H1 (cell line): ENCODE measurements at regions not wholly inside any gene's neighbourhood (a gene's known extent, or its start where the extent isn't known, plus 50 kb on each side); places are given as distances from the start of the nearest gene placed in this dataset.

Source experiments
- CTCF ChIA-PET: fragments of 300-600 bp; sonication (Branson Sonifier 250); formaldehyde crosslinking; loops from one replicate; lab custom pipeline; 2021; ENCODE audit not compliant: partially characterized antibody; lab: Charles Lee
- POLR2A ChIA-PET: fragments of 300-600 bp; sonication (Branson Sonifier 250); formaldehyde crosslinking; loops from one replicate; lab custom pipeline; 2021; ENCODE audit warnings: inconsistent platforms; ENCODE audit not compliant: partially characterized antibody; lab: Charles Lee
- DNase-seq, 2 experiments: peaks; one replicate each; pipeline versions ENCODE4 v3.0.0 to v3.0.0-alpha.2; 2010 to 2022; ENCODE audit warnings: low spot score in 2 of 2, low read depth in 1 of 2, mixed read lengths in 1 of 2
- FAIRE-seq: peaks from 2 replicates; lab custom pipeline; 2011; peaks lifted over from hg19 to GRCh38; lab: Jason Lieb, UNC
- H2AFZ ChIP-seq: 2 replicates; pipeline ENCODE4 v1.8.1; 2012; ENCODE audit warnings: low read length, inconsistent platforms
- H2AK5ac ChIP-seq: 2 replicates; pipeline ENCODE4 v1.6.1; 2013; ENCODE audit warnings: low read depth, low read length
- H2BK120ac ChIP-seq: replicated peaks from 2 replicates; pipeline ENCODE3; 2013; ENCODE audit warnings: low read depth, low read length, inconsistent platforms
- H2BK12ac ChIP-seq: 2 replicates; pipeline ENCODE4 v1.6.1; 2013; ENCODE audit warnings: low read depth, low read length
- H2BK15ac ChIP-seq: 2 replicates; pipeline ENCODE4 v1.6.1; 2013; ENCODE audit warnings: low read length
- H2BK20ac ChIP-seq: 2 replicates; pipeline ENCODE4 v1.6.1; 2013; ENCODE audit warnings: low read length
- H2BK5ac ChIP-seq: 2 replicates; pipeline ENCODE4 v1.6.1; 2013; ENCODE audit warnings: low read depth, low read length
- H3K14ac ChIP-seq: 2 replicates; pipeline ENCODE4 v1.6.1; 2013; ENCODE audit warnings: inconsistent platforms; ENCODE audit not compliant: insufficient read length
- H3K18ac ChIP-seq: 2 replicates; pipeline ENCODE4 v1.6.1; 2013; ENCODE audit warnings: low read length; ENCODE audit errors: extremely low read depth
- H3K23ac ChIP-seq: 2 replicates; pipeline ENCODE4 v1.6.1; 2013; ENCODE audit warnings: inconsistent platforms; ENCODE audit not compliant: insufficient read length
- H3K23me2 ChIP-seq: 2 replicates; pipeline ENCODE4 v1.6.1; 2013; ENCODE audit warnings: low read depth, low read length
- H3K27ac ChIP-seq: 2 replicates; pipeline ENCODE4 v1.6.1; 2011; ENCODE audit warnings: low read depth, low read length, inconsistent platforms
- H3K27me3 ChIP-seq, 4 experiments: replicated peaks in 1 of 4; 1 replicate in 1 of 4; 2 replicates in 3 of 4; pipeline versions ENCODE4 v1.6.1 to v1.8.1; 2011 to 2013; ENCODE audit warnings: low read length in 3 of 4, mild to moderate bottlenecking in 3 of 4, inconsistent platforms in 2 of 4, mixed read lengths in 2 of 4, moderate library complexity in 1 of 4; ENCODE audit not compliant: control insufficient read depth in 3 of 4, insufficient read depth in 3 of 4; ENCODE audit errors: extremely low read depth in 1 of 4
- H3K36me3 ChIP-seq, 4 experiments: 2 replicates each; pipeline versions ENCODE4 v1.6.1 to v1.8.1; 2011 to 2013; ENCODE audit warnings: mild to moderate bottlenecking in 4 of 4, low read length in 3 of 4, moderate library complexity in 2 of 4, control low read depth in 1 of 4, inconsistent platforms in 1 of 4; ENCODE audit not compliant: insufficient read depth in 4 of 4, control insufficient read depth in 2 of 4
- H3K4ac ChIP-seq: replicated peaks from 2 replicates; pipeline ENCODE3; 2013; ENCODE audit warnings: low read length, low read depth, mixed read lengths, inconsistent platforms; ENCODE audit not compliant: insufficient read length
- H3K4me1 ChIP-seq, 4 experiments: replicated peaks in 1 of 4; 1 replicate in 1 of 4; 2 replicates in 3 of 4; pipeline versions ENCODE4 v1.6.1 to v1.8.1; 2011 to 2013; ENCODE audit warnings: low read length in 3 of 4, inconsistent platforms in 2 of 4, mixed read lengths in 1 of 4; ENCODE audit not compliant: insufficient read depth in 4 of 4, control insufficient read depth in 3 of 4
- H3K4me2 ChIP-seq, 2 experiments: 2 replicates each; pipeline versions ENCODE4 v1.6.1 to v1.8.1; 2011 to 2013; ENCODE audit warnings: low read depth in 2 of 2, low read length in 2 of 2, control low read depth in 1 of 2, inconsistent platforms in 1 of 2, mild to moderate bottlenecking in 1 of 2; ENCODE audit not compliant: insufficient read depth in 1 of 2
- H3K4me3 ChIP-seq, 4 experiments: fragments of 200-600, 300-600 bp in 1 of 4; sonication (generic), shearing (Covaris generic), sonication (Bioruptor Twin) in 1 of 4; 2 replicates each; pipeline versions ENCODE4 v1.5.1 to v1.8.1; 2011 to 2016; ENCODE audit warnings: low read length in 4 of 4, low read depth in 3 of 4, control low read depth in 2 of 4, inconsistent platforms in 2 of 4, mild to moderate bottlenecking in 2 of 4, mixed read lengths in 1 of 4, moderate library complexity in 1 of 4; ENCODE audit not compliant: insufficient read depth in 2 of 4; ENCODE audit errors: extremely low read depth in 1 of 4
- H3K56ac ChIP-seq: replicated peaks from 2 replicates; pipeline ENCODE3; 2013; ENCODE audit warnings: low read depth, mild to moderate bottlenecking, mixed read lengths, low read length, inconsistent platforms; ENCODE audit not compliant: insufficient read length
- H3K79me1 ChIP-seq: 2 replicates; pipeline ENCODE4 v1.6.1; 2013; ENCODE audit warnings: low read depth, low read length, control low read depth
- H3K79me2 ChIP-seq, 2 experiments: 2 replicates each; pipeline versions ENCODE4 v1.6.1 to v1.8.1; 2012 to 2013; ENCODE audit warnings: low read length in 2 of 2, mild to moderate bottlenecking in 2 of 2, inconsistent platforms in 1 of 2; ENCODE audit not compliant: insufficient read depth in 2 of 2, control insufficient read depth in 1 of 2
- H3K9ac ChIP-seq, 4 experiments: replicated peaks in 1 of 4; 1 replicate in 1 of 4; 2 replicates in 3 of 4; pipeline versions ENCODE4 v1.6.1 to v1.8.1; 2011 to 2013; ENCODE audit warnings: low read depth in 3 of 4, low read length in 3 of 4, control low read depth in 2 of 4, mild to moderate bottlenecking in 2 of 4, moderate library complexity in 2 of 4, inconsistent platforms in 1 of 4; ENCODE audit errors: extremely low read depth in 1 of 4
- H3K9me3 ChIP-seq, 2 experiments: 2 replicates each; pipeline versions ENCODE4 v1.6.1 to v1.8.1; 2012 to 2013; ENCODE audit warnings: mild to moderate bottlenecking in 2 of 2, moderate library complexity in 2 of 2, control low read depth in 1 of 2, inconsistent platforms in 1 of 2, low read depth in 1 of 2, low read length in 1 of 2, mixed read lengths in 1 of 2; ENCODE audit not compliant: insufficient read depth in 2 of 2
- H4K20me1 ChIP-seq, 2 experiments: replicated peaks in 1 of 2; 2 replicates each; pipeline versions ENCODE3 to v1.8.1; 2011 to 2013; ENCODE audit warnings: inconsistent platforms in 2 of 2, low read length in 2 of 2, mild to moderate bottlenecking in 1 of 2; ENCODE audit not compliant: insufficient read depth in 2 of 2, control insufficient read depth in 1 of 2
- H4K5ac ChIP-seq: 2 replicates; pipeline ENCODE4 v1.6.1; 2013; ENCODE audit warnings: low read length, low read depth, mixed read lengths, inconsistent platforms; ENCODE audit not compliant: insufficient read length
- H4K8ac ChIP-seq: 2 replicates; pipeline ENCODE4 v1.8.0; 2013; ENCODE audit warnings: mild to moderate bottlenecking, moderate library complexity, low read length, inconsistent platforms; ENCODE audit not compliant: insufficient read depth; ENCODE audit errors: extremely low read depth
- H4K91ac ChIP-seq: replicated peaks from 2 replicates; pipeline ENCODE3; 2013; ENCODE audit warnings: low read length, mixed read lengths, inconsistent platforms; ENCODE audit not compliant: insufficient read length
- EZH2 ChIP-seq: fragments of 200-600 bp; sonication (generic); IDR thresholded peaks from 2 replicates; pipeline ENCODE4 v1.7.1; 2012; ENCODE audit warnings: low read depth, mild to moderate bottlenecking, moderate library complexity, low read length, inconsistent platforms; ENCODE audit not compliant: severe bottlenecking
- JUN ChIP-seq: IDR thresholded peaks from 2 replicates; pipeline ENCODE4 v1.6.1; 2011; ENCODE audit warnings: low read depth, mild to moderate bottlenecking, improper control_type of control experiment, low read length
- POLR2A ChIP-seq, 2 experiments: IDR thresholded peaks; 1 replicate in 1 of 2; 2 replicates in 1 of 2; pipeline ENCODE4 v1.6.1; 2011; ENCODE audit warnings: low read depth in 2 of 2, low read length in 2 of 2, mild to moderate bottlenecking in 2 of 2; ENCODE audit errors: control extremely low read depth in 1 of 2
- RAD21 ChIP-seq, 2 experiments: IDR thresholded peaks in 1 of 2; conservative IDR thresholded peaks in 1 of 2; 2 replicates each; pipeline ENCODE4 v1.6.1; 2011; ENCODE audit warnings: low read depth in 2 of 2, low read length in 2 of 2, improper control_type of control experiment in 1 of 2, inconsistent platforms in 1 of 2, mild to moderate bottlenecking in 1 of 2, moderate library complexity in 1 of 2
- RXRA ChIP-seq: IDR thresholded peaks from 2 replicates; pipeline ENCODE4 v1.6.1; 2011; ENCODE audit warnings: low read depth, mild to moderate bottlenecking, low read length, moderate library complexity; ENCODE audit not compliant: insufficient read depth
- SP1 ChIP-seq: IDR thresholded peaks from 2 replicates; pipeline ENCODE4 v1.6.1; 2011; ENCODE audit warnings: low read depth, low read length
- TAF7 ChIP-seq: optimal IDR thresholded peaks from 2 replicates; pipeline ENCODE3; 2011; ENCODE audit warnings: low read depth, mild to moderate bottlenecking, inconsistent platforms, low read length, moderate library complexity, borderline replicate concordance
- WGBS, 2 experiments: shearing (Covaris generic) in 1 of 2; methylation state at CpG; one replicate each; pipeline versions ENCODE4 v1.1.6 to v1.1.7; 2013 to 2015; ENCODE audit warnings: low lambda C conversion rate in 2 of 2, mixed read lengths in 2 of 2, inconsistent platforms in 1 of 2, low coverage in 1 of 2, missing lambda C conversion rate in 1 of 2; ENCODE audit not compliant: insufficient replicate concordance in 2 of 2, insufficient coverage in 1 of 2, insufficient read length in 1 of 2; ENCODE audit errors: extremely low coverage in 1 of 2, missing lambda C conversion rate in 1 of 2; 5-methylcytosine and 5-hydroxymethylcytosine counted together
- TF ChIP-seq, protein P1 (sequence below), 3 experiments: IDR thresholded peaks; 1 replicate in 2 of 3; 2 replicates in 1 of 3; pipeline versions ENCODE4 v1.5.1 to v1.6.1; 2011; ENCODE audit warnings: low read length in 3 of 3, mild to moderate bottlenecking in 3 of 3, inconsistent platforms in 2 of 3, low read depth in 1 of 3, moderate library complexity in 1 of 3; ENCODE audit not compliant: insufficient read depth in 1 of 3; ENCODE audit errors: control extremely low read depth in 1 of 3

GRCh38 chr11:116124922-116125714 lies 620.9 kb upstream of the CADM1 start:
- 80% methylated on average over 8 of the region's 9 CpGs; no CpG with 5 or more reads in 1 of the 2 experiments for WGBS, 2 experiments
- H4K91ac ChIP-seq, result no peak overlapping the region
- H4K20me1 ChIP-seq, result peaks cover 0 to 3% of the 10 kb centered on the region in 2 experiments
- CTCF ChIA-PET, result interaction anchor here (0.6 to 0.9 kb wide), 3 partner anchors 135 to 1837 kb away, joined by 3 read pairs; no protein-coding TSS in a partner anchor
- H3K18ac ChIP-seq, result no peak overlapping the region
- no peak overlapping the region for H3K23ac ChIP-seq
- no peak overlapping the region for H4K5ac ChIP-seq
- FAIRE-seq, result no peak
- no peak overlapping the region for H2BK20ac ChIP-seq
- H3K14ac ChIP-seq, result no peak overlapping the region
- no peak overlapping the region for H3K56ac ChIP-seq
- DNase-seq, result peak in 1 of 2 experiments; percentile 27
- TF ChIP-seq TAF7, result no peak
- no peak for TF ChIP-seq RAD21 (IDR thresholded peaks at IDR 0.05 in 1 of 2, conservative IDR thresholded peaks at IDR 0.05 in 1 of 2; ENCODE audit: low read depth in 2 of 2, low read length in 2 of 2)
- TF ChIP-seq SP1, result no peak
- TF ChIP-seq, protein P1, sequence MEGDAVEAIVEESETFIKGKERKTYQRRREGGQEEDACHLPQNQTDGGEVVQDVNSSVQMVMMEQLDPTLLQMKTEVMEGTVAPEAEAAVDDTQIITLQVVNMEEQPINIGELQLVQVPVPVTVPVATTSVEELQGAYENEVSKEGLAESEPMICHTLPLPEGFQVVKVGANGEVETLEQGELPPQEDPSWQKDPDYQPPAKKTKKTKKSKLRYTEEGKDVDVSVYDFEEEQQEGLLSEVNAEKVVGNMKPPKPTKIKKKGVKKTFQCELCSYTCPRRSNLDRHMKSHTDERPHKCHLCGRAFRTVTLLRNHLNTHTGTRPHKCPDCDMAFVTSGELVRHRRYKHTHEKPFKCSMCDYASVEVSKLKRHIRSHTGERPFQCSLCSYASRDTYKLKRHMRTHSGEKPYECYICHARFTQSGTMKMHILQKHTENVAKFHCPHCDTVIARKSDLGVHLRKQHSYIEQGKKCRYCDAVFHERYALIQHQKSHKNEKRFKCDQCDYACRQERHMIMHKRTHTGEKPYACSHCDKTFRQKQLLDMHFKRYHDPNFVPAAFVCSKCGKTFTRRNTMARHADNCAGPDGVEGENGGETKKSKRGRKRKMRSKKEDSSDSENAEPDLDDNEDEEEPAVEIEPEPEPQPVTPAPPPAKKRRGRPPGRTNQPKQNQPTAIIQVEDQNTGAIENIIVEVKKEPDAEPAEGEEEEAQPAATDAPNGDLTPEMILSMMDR (IDR thresholded peaks at IDR 0.05; ENCODE audit: control extremely low read depth in 1 of 3, insufficient read depth in 1 of 3, low read depth in 1 of 3, low read length in 3 of 3), result no peak
- no peak for TF ChIP-seq JUN
- TF ChIP-seq EZH2, result no peak
- TF ChIP-seq RXRA, result no peak
- no peak for TF ChIP-seq POLR2A (IDR thresholded peaks at IDR 0.05; ENCODE audit: control extremely low read depth in 1 of 2, low read depth in 2 of 2, low read length in 2 of 2)
- no peak overlapping the region for H3K27ac ChIP-seq
- H2AFZ ChIP-seq, result no peak overlapping the region
- H3K4ac ChIP-seq, result no peak overlapping the region
- H3K9ac ChIP-seq, result no peak overlapping the region
- no peaks in the 10 kb centered on the region for H3K23me2 ChIP-seq
- H2BK5ac ChIP-seq, result no peak overlapping the region
- no peak overlapping the region for H2BK15ac ChIP-seq
- H3K4me2 ChIP-seq, result no peak overlapping the region
- H3K4me3 ChIP-seq, result no peak overlapping the region
- no peaks in the 10 kb centered on the region for H3K27me3 ChIP-seq
- H3K79me1 ChIP-seq, result no peaks in the 10 kb centered on the region
- no peaks in the 10 kb centered on the region for H3K9me3 ChIP-seq
- H3K79me2 ChIP-seq, result no peaks in the 10 kb centered on the region; a peak in 1 of 4 replicates
- H2BK120ac ChIP-seq, result no peak overlapping the region
- no peak overlapping the region for H4K8ac ChIP-seq
- POLR2A ChIA-PET, result no interaction called here
- H3K4me1 ChIP-seq, result no peaks in the 10 kb centered on the region
- no peak overlapping the region for H2AK5ac ChIP-seq
- no peaks in the 10 kb centered on the region for H3K36me3 ChIP-seq
- H2BK12ac ChIP-seq, result no peak overlapping the region
